ENCODE measurements at regions not wholly inside any gene's neighbourhood (a gene's known extent, or its start where the extent isn't known, plus 50 kb on each side); places are given as distances from the start of the nearest gene placed in this dataset.

DNA sequence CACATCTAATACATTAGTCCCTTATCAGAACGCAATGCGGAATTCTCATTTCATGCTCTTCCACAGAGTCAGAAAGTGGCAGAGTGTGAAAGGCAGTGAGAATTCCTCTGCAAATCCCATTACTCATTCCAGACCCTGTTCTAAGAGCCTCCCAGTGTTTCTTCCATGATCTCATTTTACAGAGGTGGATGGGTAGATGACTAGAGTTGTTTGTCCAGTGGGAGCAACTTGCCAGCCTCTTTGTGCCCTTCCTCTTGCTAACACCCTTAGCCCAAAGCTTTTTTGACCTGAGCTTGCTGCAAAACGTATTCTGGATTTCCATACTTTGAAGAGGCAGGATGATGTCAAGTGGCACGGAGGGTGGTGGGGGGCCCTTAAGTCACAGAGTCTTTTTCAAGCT, 467.7 kb upstream of the RGPD4 start:
- H3K27ac ChIP-seq (ENCODE audit: low read depth, low read length, poor library complexity, severe bottlenecking) = no peak overlapping the region
- BruUV-seq (replicated peaks) = no TSS peak
- TF ChIP-seq EZH2phosphoT487 (IDR thresholded peaks at IDR 0.05; ENCODE audit: borderline replicate concordance, low read depth, low read length) (no peak), CTCF (conservative IDR thresholded peaks at IDR 0.05; ENCODE audit: low read length) (no peak)
- no peak for DNase-seq (ENCODE audit: low spot score)
- H3K4me2 ChIP-seq (ENCODE audit: low read length) = no peak overlapping the region
- CTCF ChIA-PET (ENCODE audit: unreplicated experiment) = no interaction called here
- H3K79me2 ChIP-seq (ENCODE audit: insufficient read depth, low read depth, low read length) = no peaks in the 10 kb centered on the region
- no peaks in the 10 kb centered on the region for H3K9me2 ChIP-seq (ENCODE audit: insufficient read depth, low read length)
- POLR2A ChIA-PET = no interaction called here
- H4K20me1 ChIP-seq (ENCODE audit: insufficient read depth, low read length) = no peaks in the 10 kb centered on the region
- no peaks in the 10 kb centered on the region for H3K36me3 ChIP-seq (ENCODE audit: insufficient read depth, low read length)
- intact Hi-C loops (cut with micrococcal nuclease; ENCODE audit: unreplicated experiment) = no loop called here
- H3K4me1 ChIP-seq (ENCODE audit: insufficient read depth, low read length, poor library complexity, severe bottlenecking) = no peaks in the 10 kb centered on the region
- H3K4me3 ChIP-seq (ENCODE audit: low read depth, low read length, poor library complexity, severe bottlenecking) = no peak overlapping the region
- no peaks in the 10 kb centered on the region for H3K9me3 ChIP-seq (ENCODE audit: low read length)
- no peak overlapping the region for H2AFZ ChIP-seq (ENCODE audit: low read length)

GRCh38 chr2:107361751-107362381, 464.8 kb upstream of the RGPD4 start:
- Histone ChIP-seq H2AFZ (ENCODE audit: low read length) (no peak overlapping the region), H3K9me2 (ENCODE audit: insufficient read depth, low read length) (no peaks in the 10 kb centered on the region), H3K4me3 (ENCODE audit: low read depth, low read length, poor library complexity, severe bottlenecking) (no peak overlapping the region), H4K20me1 (ENCODE audit: insufficient read depth, low read length) (no peaks in the 10 kb centered on the region), H3K36me3 (ENCODE audit: insufficient read depth, low read length) (no peaks in the 10 kb centered on the region), H3K27ac (ENCODE audit: low read depth, low read length, poor library complexity, severe bottlenecking) (no peak overlapping the region), H3K4me1 (ENCODE audit: insufficient read depth, low read length, poor library complexity, severe bottlenecking) (no peaks in the 10 kb centered on the region), H3K4me2 (ENCODE audit: low read length) (no peak overlapping the region), H3K79me2 (ENCODE audit: insufficient read depth, low read depth, low read length) (no peaks in the 10 kb centered on the region), H3K9me3 (ENCODE audit: low read length) (no peaks in the 10 kb centered on the region)
- DNase-seq (ENCODE audit: low spot score) = no peak
- intact Hi-C loops (cut with micrococcal nuclease; ENCODE audit: unreplicated experiment) = no loop called here
- POLR2A ChIA-PET = no interaction called here
- BruUV-seq (replicated peaks) = no TSS peak
- no peak for TF ChIP-seq CTCF (conservative IDR thresholded peaks at IDR 0.05; ENCODE audit: low read length)
- TF ChIP-seq EZH2phosphoT487 (IDR thresholded peaks at IDR 0.05; ENCODE audit: borderline replicate concordance, low read depth, low read length) = no peak
- CTCF ChIA-PET (ENCODE audit: unreplicated experiment) = no interaction called here

GRCh38 chr2:107362993-107363392, 463.7 kb upstream of the RGPD4 start:
- no peak overlapping the region for H2AFZ ChIP-seq (ENCODE audit: low read length)
- H3K36me3 ChIP-seq (ENCODE audit: insufficient read depth, low read length) = no peaks in the 10 kb centered on the region
- ChIA-PET CTCF (ENCODE audit: unreplicated experiment) (no interaction called here), POLR2A (no interaction called here)
- no peaks in the 10 kb centered on the region for H3K4me1 ChIP-seq (ENCODE audit: insufficient read depth, low read length, poor library complexity, severe bottlenecking)
- intact Hi-C loops (cut with micrococcal nuclease; ENCODE audit: unreplicated experiment) = no loop called here
- no peaks in the 10 kb centered on the region for H3K79me2 ChIP-seq (ENCODE audit: insufficient read depth, low read depth, low read length)
- no peaks in the 10 kb centered on the region for H3K9me3 ChIP-seq (ENCODE audit: low read length)
- TF ChIP-seq EZH2phosphoT487 (IDR thresholded peaks at IDR 0.05; ENCODE audit: borderline replicate concordance, low read depth, low read length) (no peak), CTCF (conservative IDR thresholded peaks at IDR 0.05; ENCODE audit: low read length) (no peak)
- H3K4me2 ChIP-seq (ENCODE audit: low read length) = no peak overlapping the region
- DNase-seq (ENCODE audit: low spot score) = no peak
- BruUV-seq (replicated peaks) = no TSS peak
- no peak overlapping the region for H3K4me3 ChIP-seq (ENCODE audit: low read depth, low read length, poor library complexity, severe bottlenecking)
- no peaks in the 10 kb centered on the region for H4K20me1 ChIP-seq (ENCODE audit: insufficient read depth, low read length)
- H3K9me2 ChIP-seq (ENCODE audit: insufficient read depth, low read length) = no peaks in the 10 kb centered on the region
- H3K27ac ChIP-seq (ENCODE audit: low read depth, low read length, poor library complexity, severe bottlenecking) = no peak overlapping the region
